PC-9 (cell line): ENCODE measurements at regions not wholly inside any gene's neighbourhood (a gene's known extent, or its start where the extent isn't known, plus 50 kb on each side); places are given as distances from the start of the nearest gene placed in this dataset.

Experiments used
- CTCF ChIP-seq: fragments of 200-600 bp; sonication (generic); conservative IDR thresholded peaks from 2 replicates; pipeline ENCODE4 v1.6.1; 2017; ENCODE audit warnings: mixed run types, antibody characterized with exemption, mild to moderate bottlenecking, moderate library complexity
- EZH2 ChIP-seq: fragments of 200-600 bp; sonication (generic); IDR thresholded peaks from 2 replicates; pipeline ENCODE4 v1.8.0; 2017; ENCODE audit warnings: antibody characterized with exemption, low read depth

- TF ChIP-seq CTCF (no peak), EZH2 (no peak)
These were observed 149.7 kb upstream of the IMPG1 start for GRCh38 chr6:76222189-76222588.
